HEK293 (cell line): ENCODE measurements at regions not wholly inside any gene's neighbourhood (a gene's known extent, or its start where the extent isn't known, plus 50 kb on each side); places are given as distances from the start of the nearest gene placed in this dataset.
"Not testable (repeated sequence)": the region's sequence is repeated elsewhere in the genome, so short reads cannot be mapped to it uniquely, and the experiment has no call there.

ENCODE experiments used
- CTCF ChIA-PET: fragments of 350-600 bp; formaldehyde crosslinking; extraction: SDS; loops from one replicate; lab custom pipeline; 2021; ENCODE audit warnings: antibody characterized with exemption; lab: Yijun Ruan, JAX
- POLR2A ChIA-PET: fragments of 300-600 bp; formaldehyde crosslinking; extraction: SDS; loops from one replicate; lab custom pipeline; 2020; ENCODE audit warnings: antibody characterized with exemption, inconsistent platforms; lab: Yijun Ruan, JAX
- H3K27ac ChIP-seq: fragments of 200-500 bp; sonication (Bioruptor generic); 2 replicates; pipeline ENCODE4 v1.5.1; 2014; ENCODE audit warnings: low read depth, low read length, control low read depth, inconsistent platforms; ENCODE audit errors: extremely low read depth
- H3K36me3 ChIP-seq, 2 experiments: fragments of 200-500 bp in 1 of 2; sonication (Bioruptor generic) in 1 of 2; 1 replicate in 1 of 2; 2 replicates in 1 of 2; pipeline ENCODE4 v1.5.1; 2014 to 2017; ENCODE audit warnings: inconsistent platforms in 2 of 2, low read length in 2 of 2; ENCODE audit not compliant: control insufficient read depth in 2 of 2, insufficient read depth in 1 of 2
- H3K4me1 ChIP-seq: fragments of 200-500 bp; sonication (Bioruptor generic); 2 replicates; pipeline ENCODE4 v1.5.1; 2014; ENCODE audit warnings: mild to moderate bottlenecking, low read length, inconsistent platforms; ENCODE audit not compliant: control insufficient read depth, insufficient read depth
- H3K4me3 ChIP-seq: 2 replicates; pipeline ENCODE4 v1.5.1; 2011; ENCODE audit warnings: low read depth, mild to moderate bottlenecking, control low read depth, low read length, moderate library complexity
- H3K9me3 ChIP-seq: fragments of 200-500 bp; sonication (Bioruptor generic); 2 replicates; pipeline ENCODE4 v1.5.1; 2014; ENCODE audit warnings: low read depth, low read length, inconsistent platforms; ENCODE audit not compliant: control insufficient read depth, insufficient read depth
- KLF16 ChIP-seq: fragments of 450-650 bp; formaldehyde crosslinking; IDR thresholded peaks from 2 replicates; pipeline ENCODE4 v1.5.1; 2017; ENCODE audit warnings: missing biosample characterization, missing genetic modification characterization
- MEIS1 ChIP-seq: sonication (generic); formaldehyde crosslinking; IDR thresholded peaks from 2 replicates; pipeline ENCODE4 v1.8.1; 2022; ENCODE audit warnings: missing genetic modification reagents, mild to moderate bottlenecking, borderline replicate concordance
- OVOL3 ChIP-seq: fragments of 450-650 bp; formaldehyde crosslinking; IDR thresholded peaks from 2 replicates; pipeline ENCODE4 v1.5.1; 2016; ENCODE audit warnings: missing biosample characterization, missing genetic modification characterization
- ZFHX2 ChIP-seq: fragments of 450-650 bp; formaldehyde crosslinking; conservative IDR thresholded peaks from 2 replicates; pipeline ENCODE4 v1.5.1; 2016; ENCODE audit warnings: missing biosample characterization, missing genetic modification characterization
- ZNF112 ChIP-seq: fragments of 450-650 bp; formaldehyde crosslinking; IDR thresholded peaks from 2 replicates; pipeline ENCODE4 v1.5.0; 2017; ENCODE audit warnings: missing biosample characterization, missing genetic modification characterization
- ZNF138 ChIP-seq: fragments of 450-650 bp; formaldehyde crosslinking; IDR thresholded peaks from 2 replicates; pipeline ENCODE4 v1.5.1; 2016; ENCODE audit warnings: missing biosample characterization, missing genetic modification characterization, borderline replicate concordance
- ZNF184 ChIP-seq: fragments of 450-650 bp; IDR thresholded peaks from 2 replicates; pipeline ENCODE4 v1.5.1; 2018; ENCODE audit warnings: missing biosample characterization, mild to moderate bottlenecking, missing genetic modification characterization
- ZNF223 ChIP-seq: fragments of 450-650 bp; formaldehyde crosslinking; IDR thresholded peaks from 2 replicates; pipeline ENCODE4 v1.5.1; 2016; ENCODE audit warnings: missing biosample characterization, missing genetic modification characterization
- ZNF354C ChIP-seq: fragments of 450-650 bp; formaldehyde crosslinking; IDR thresholded peaks from 2 replicates; pipeline ENCODE4 v1.5.1; 2016; ENCODE audit warnings: missing biosample characterization, missing genetic modification characterization, low read depth, borderline replicate concordance
- ZNF521 ChIP-seq: fragments of 450-650 bp; formaldehyde crosslinking; IDR thresholded peaks from 2 replicates; pipeline ENCODE4 v1.5.1; 2017; ENCODE audit warnings: missing biosample characterization, mild to moderate bottlenecking, missing genetic modification characterization
- ZNF555 ChIP-seq: fragments of 450-650 bp; formaldehyde crosslinking; conservative IDR thresholded peaks from 2 replicates; pipeline ENCODE4 v1.5.1; 2017; ENCODE audit warnings: missing biosample characterization, mild to moderate bottlenecking, missing genetic modification characterization, inconsistent platforms
- ZNF654 ChIP-seq: fragments of 450-650 bp; formaldehyde crosslinking; IDR thresholded peaks from 2 replicates; pipeline ENCODE4 v1.5.1; 2016; ENCODE audit warnings: low read depth, missing biosample characterization, missing genetic modification characterization
- ZNF776 ChIP-seq: fragments of 450-650 bp; formaldehyde crosslinking; IDR thresholded peaks from 2 replicates; pipeline ENCODE4 v1.5.0; 2017; ENCODE audit warnings: missing biosample characterization, missing genetic modification characterization, borderline replicate concordance
- TF ChIP-seq, protein P1 (sequence below): fragments of 450-650 bp; formaldehyde crosslinking; conservative IDR thresholded peaks from 2 replicates; pipeline ENCODE4 v1.5.1; 2016; ENCODE audit warnings: low read depth, missing biosample characterization, missing genetic modification characterization
- TF ChIP-seq, protein P2 (sequence below): IDR thresholded peaks from 2 replicates; pipeline ENCODE4 v1.6.1; 2011; ENCODE audit warnings: mild to moderate bottlenecking, low read depth, low read length, borderline replicate concordance
- TF ChIP-seq, protein P3 (sequence below): fragments of 450-650 bp; formaldehyde crosslinking; IDR thresholded peaks from 2 replicates; pipeline ENCODE4 v1.5.1; 2017; ENCODE audit warnings: missing biosample characterization, missing genetic modification characterization
- TF ChIP-seq, protein P4 (sequence below): fragments of 450-650 bp; IDR thresholded peaks from 2 replicates; pipeline ENCODE4 v1.5.1; 2018; ENCODE audit warnings: missing biosample characterization, mild to moderate bottlenecking, missing genetic modification characterization

DNA sequence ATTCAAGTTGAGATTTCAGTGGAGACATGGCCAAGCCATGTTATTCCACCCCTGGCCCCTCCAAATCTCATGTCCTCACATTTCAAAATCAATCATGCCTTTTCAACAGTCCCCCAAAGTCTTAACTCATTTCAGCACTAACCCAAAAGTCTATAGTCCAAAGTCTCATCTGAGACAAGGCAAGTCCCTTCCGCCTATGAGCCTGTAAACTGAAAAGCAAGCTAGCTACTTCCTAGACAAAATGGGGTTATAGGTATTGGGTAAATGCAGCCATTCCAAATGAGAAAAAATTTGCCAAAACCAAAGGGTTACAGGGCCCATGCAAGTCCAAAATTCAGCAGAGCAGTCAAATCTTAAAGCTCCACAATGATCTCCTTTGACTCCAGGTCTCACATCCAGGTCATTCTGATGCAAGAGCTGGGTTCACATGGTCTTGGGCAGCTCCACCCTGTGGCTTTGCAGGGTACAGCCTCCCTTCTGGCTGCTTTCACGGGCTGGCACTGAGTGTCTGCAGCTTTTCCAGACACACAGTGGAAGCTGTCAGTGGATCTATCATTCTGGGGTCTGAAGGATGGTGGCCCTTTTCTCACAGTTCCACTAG is 95.7 kb downstream of the MTNR1B start:
- not testable (repeated sequence) for H3K4me1 ChIP-seq

DNA sequence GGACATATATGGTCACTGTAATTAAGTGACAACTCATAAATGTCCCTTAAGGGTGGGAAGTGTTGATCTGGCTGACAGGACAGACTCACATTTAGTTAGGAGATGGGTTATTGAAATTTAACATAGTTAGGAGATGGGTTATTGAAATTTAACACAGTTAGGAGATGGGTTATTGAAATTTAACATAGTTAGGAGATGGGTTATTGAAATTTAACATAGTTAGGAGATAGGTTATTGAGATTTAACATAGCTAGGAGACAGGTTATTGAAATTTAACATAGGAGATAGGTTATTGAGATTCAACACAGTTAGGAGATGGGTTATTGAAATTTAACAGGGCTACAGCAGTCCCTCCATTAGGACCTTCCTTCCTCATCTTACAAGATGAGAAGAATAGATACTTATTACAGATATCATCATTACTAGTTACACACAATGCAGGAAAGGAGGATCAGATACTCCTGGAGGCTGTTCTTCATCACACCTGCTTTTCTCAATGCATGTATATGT is 98.5 kb downstream of the MTNR1B start:
- TF ChIP-seq MEIS1 (CRISPR knock-in tag) (no peak), ZNF184 (tag by site-specific recombination) (no peak)
- POLR2A ChIA-PET = no interaction called here
- Histone ChIP-seq H3K4me3 (no peak overlapping the region), H3K9me3 (no peaks in the 10 kb centered on the region), H3K36me3 (no peaks in the 10 kb centered on the region), H3K27ac (no peak overlapping the region), H3K4me1 (no peaks in the 10 kb centered on the region)
- CTCF ChIA-PET = interaction anchor here (1.4 to 2.1 kb wide), 2 partner anchors 11 to 21 kb away, joined by 4 to 6 read pairs; no protein-coding TSS in a partner anchor

More for the DNA sequence above, 95.7 kb downstream of the MTNR1B start:
- H3K4me3 ChIP-seq, H3K27ac ChIP-seq, POLR2A ChIA-PET, H3K36me3 ChIP-seq, H3K9me3 ChIP-seq: not testable (repeated sequence)
- TF ChIP-seq ZNF654 (tag by site-specific recombination) = 0 out of 2 replicates have a peak, but pooled peaks have one; percentile 15
- CTCF ChIA-PET = interaction anchor here (0.6 to 1.6 kb wide), 4 partner anchors 11 to 1599 kb away, joined by 3 to 5 read pairs (median 4); no protein-coding TSS in a partner anchor

DNA sequence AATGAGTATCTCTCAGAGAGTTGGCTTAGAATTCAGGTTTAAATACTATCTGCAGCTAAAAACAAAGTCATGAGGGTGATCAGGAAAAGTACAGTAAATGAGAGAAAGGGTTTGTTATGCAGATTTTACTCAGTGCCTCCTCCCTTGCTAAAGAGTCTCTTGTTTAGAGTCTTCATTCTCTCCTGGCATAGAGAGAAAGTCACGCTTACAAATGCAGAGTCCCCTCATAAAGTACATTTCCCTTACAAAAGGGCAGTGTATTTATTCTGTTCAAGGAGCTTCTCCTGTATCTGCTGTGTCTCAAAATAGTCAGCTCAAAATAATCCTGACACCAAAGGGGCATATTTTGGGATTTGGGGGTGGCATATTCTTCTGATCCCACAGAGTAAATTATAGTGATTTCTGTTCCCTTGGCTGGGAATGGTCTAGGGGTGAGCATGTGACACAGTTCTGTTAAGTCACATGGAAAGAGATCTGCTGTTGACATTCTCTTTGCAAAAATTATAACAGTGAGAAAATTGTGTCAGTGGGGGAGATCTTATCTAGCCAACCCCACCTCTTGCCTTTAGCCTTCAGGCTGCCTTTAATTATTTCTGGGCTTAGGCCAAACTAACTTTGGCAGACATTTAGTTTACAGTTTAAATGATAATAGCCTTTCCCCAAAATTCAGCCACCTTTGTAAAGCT is 102.9 kb downstream of the MTNR1B start:
- H3K9me3 ChIP-seq = no peaks in the 10 kb centered on the region
- no peaks in the 10 kb centered on the region for H3K36me3 ChIP-seq
- TF ChIP-seq ZNF776 (tag by site-specific recombination) (no peak), ZFHX2 (tag by site-specific recombination) (no peak), OVOL3 (tag by site-specific recombination) (no peak), ZNF521 (tag by site-specific recombination) (no peak), ZNF555 (tag by site-specific recombination) (no peak), ZNF112 (no peak), ZNF138 (tag by site-specific recombination) (no peak), KLF16 (no peak), ZNF354C (tag by site-specific recombination) (no peak), ZNF223 (tag by site-specific recombination) (no peak)
- TF ChIP-seq, protein P1, sequence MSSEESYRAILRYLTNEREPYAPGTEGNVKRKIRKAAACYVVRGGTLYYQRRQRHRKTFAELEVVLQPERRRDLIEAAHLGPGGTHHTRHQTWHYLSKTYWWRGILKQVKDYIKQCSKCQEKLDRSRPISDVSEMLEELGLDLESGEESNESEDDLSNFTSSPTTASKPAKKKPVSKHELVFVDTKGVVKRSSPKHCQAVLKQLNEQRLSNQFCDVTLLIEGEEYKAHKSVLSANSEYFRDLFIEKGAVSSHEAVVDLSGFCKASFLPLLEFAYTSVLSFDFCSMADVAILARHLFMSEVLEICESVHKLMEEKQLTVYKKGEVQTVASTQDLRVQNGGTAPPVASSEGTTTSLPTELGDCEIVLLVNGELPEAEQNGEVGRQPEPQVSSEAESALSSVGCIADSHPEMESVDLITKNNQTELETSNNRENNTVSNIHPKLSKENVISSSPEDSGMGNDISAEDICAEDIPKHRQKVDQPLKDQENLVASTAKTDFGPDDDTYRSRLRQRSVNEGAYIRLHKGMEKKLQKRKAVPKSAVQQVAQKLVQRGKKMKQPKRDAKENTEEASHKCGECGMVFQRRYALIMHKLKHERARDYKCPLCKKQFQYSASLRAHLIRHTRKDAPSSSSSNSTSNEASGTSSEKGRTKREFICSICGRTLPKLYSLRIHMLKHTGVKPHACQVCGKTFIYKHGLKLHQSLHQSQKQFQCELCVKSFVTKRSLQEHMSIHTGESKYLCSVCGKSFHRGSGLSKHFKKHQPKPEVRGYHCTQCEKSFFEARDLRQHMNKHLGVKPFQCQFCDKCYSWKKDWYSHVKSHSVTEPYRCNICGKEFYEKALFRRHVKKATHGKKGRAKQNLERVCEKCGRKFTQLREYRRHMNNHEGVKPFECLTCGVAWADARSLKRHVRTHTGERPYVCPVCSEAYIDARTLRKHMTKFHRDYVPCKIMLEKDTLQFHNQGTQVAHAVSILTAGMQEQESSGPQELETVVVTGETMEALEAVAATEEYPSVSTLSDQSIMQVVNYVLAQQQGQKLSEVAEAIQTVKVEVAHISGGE = no peak
- TF ChIP-seq, protein P2, sequence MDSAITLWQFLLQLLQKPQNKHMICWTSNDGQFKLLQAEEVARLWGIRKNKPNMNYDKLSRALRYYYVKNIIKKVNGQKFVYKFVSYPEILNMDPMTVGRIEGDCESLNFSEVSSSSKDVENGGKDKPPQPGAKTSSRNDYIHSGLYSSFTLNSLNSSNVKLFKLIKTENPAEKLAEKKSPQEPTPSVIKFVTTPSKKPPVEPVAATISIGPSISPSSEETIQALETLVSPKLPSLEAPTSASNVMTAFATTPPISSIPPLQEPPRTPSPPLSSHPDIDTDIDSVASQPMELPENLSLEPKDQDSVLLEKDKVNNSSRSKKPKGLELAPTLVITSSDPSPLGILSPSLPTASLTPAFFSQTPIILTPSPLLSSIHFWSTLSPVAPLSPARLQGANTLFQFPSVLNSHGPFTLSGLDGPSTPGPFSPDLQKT = no peak
- TF ChIP-seq, protein P3, sequence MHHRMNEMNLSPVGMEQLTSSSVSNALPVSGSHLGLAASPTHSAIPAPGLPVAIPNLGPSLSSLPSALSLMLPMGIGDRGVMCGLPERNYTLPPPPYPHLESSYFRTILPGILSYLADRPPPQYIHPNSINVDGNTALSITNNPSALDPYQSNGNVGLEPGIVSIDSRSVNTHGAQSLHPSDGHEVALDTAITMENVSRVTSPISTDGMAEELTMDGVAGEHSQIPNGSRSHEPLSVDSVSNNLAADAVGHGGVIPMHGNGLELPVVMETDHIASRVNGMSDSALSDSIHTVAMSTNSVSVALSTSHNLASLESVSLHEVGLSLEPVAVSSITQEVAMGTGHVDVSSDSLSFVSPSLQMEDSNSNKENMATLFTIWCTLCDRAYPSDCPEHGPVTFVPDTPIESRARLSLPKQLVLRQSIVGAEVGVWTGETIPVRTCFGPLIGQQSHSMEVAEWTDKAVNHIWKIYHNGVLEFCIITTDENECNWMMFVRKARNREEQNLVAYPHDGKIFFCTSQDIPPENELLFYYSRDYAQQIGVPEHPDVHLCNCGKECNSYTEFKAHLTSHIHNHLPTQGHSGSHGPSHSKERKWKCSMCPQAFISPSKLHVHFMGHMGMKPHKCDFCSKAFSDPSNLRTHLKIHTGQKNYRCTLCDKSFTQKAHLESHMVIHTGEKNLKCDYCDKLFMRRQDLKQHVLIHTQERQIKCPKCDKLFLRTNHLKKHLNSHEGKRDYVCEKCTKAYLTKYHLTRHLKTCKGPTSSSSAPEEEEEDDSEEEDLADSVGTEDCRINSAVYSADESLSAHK (tag by site-specific recombination) = no peak
- TF ChIP-seq, protein P4, sequence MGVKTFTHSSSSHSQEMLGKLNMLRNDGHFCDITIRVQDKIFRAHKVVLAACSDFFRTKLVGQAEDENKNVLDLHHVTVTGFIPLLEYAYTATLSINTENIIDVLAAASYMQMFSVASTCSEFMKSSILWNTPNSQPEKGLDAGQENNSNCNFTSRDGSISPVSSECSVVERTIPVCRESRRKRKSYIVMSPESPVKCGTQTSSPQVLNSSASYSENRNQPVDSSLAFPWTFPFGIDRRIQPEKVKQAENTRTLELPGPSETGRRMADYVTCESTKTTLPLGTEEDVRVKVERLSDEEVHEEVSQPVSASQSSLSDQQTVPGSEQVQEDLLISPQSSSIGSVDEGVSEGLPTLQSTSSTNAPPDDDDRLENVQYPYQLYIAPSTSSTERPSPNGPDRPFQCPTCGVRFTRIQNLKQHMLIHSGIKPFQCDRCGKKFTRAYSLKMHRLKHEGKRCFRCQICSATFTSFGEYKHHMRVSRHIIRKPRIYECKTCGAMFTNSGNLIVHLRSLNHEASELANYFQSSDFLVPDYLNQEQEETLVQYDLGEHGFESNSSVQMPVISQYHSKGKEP = no peak
- no peak overlapping the region for H3K4me3 ChIP-seq
- H3K27ac ChIP-seq = no peak overlapping the region
- CTCF ChIA-PET = interaction anchor here (0.7 kb wide), 2 partner anchors 13 to 469 kb away, joined by 3 read pairs; no protein-coding TSS in a partner anchor
- POLR2A ChIA-PET = no interaction called here
- H3K4me1 ChIP-seq = no peaks in the 10 kb centered on the region
